Right lobe of liver (tissue), 4 donors: ENCODE measurements at regions not wholly inside any gene's neighbourhood (a gene's known extent, or its start where the extent isn't known, plus 50 kb on each side); places are given as distances from the start of the nearest gene placed in this dataset.

Experiments
- POLR2A ChIP-seq: fragments of 450-650 bp; IDR thresholded peaks from one replicate; pipeline ENCODE4 v1.6.1; 2017; ENCODE audit warnings: antibody characterized with exemption, mild to moderate bottlenecking
- TF ChIP-seq, protein P1 (sequence below), 4 donors: fragments of 200-600 bp in 3 of 4; fragments of 450-650 bp in 1 of 4; IDR thresholded peaks; one replicate each; pipeline versions ENCODE4 v1.5.1 to v1.8.0; 2016 to 2022; ENCODE audit warnings: antibody characterized with exemption in 4 of 4, mild to moderate bottlenecking in 2 of 4
- donor health status: DM: no; HTN: no; CAD: no.
- donor health status: DM: no; HTN: no; CAD: no.
- donor health status: DM: no; HTN: yes; CAD: no.

DNA sequence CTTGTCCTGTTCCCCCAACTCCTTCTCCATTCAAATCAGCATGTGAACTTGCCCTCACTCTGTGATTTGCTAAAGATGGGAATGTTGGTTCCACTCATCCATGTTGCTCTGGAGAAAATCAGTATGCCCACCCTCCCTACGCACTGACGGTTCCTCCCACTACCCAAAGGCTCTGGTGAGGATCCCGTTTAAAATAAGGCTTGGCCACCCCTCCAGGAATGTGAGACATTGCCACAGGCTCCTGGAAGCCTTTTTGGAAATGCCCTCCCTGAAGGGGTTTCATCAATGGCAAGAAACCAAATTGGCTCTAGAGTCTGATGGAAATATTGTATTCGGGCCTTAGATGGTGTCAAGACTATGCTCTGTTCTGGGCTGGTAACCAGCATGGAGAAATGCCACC lies 187.3 kb downstream of the USP12 start:
- TF ChIP-seq, protein P1, sequence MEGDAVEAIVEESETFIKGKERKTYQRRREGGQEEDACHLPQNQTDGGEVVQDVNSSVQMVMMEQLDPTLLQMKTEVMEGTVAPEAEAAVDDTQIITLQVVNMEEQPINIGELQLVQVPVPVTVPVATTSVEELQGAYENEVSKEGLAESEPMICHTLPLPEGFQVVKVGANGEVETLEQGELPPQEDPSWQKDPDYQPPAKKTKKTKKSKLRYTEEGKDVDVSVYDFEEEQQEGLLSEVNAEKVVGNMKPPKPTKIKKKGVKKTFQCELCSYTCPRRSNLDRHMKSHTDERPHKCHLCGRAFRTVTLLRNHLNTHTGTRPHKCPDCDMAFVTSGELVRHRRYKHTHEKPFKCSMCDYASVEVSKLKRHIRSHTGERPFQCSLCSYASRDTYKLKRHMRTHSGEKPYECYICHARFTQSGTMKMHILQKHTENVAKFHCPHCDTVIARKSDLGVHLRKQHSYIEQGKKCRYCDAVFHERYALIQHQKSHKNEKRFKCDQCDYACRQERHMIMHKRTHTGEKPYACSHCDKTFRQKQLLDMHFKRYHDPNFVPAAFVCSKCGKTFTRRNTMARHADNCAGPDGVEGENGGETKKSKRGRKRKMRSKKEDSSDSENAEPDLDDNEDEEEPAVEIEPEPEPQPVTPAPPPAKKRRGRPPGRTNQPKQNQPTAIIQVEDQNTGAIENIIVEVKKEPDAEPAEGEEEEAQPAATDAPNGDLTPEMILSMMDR (IDR thresholded peaks at IDR 0.05) = no peak
- TF ChIP-seq POLR2A = no peak
